Stimulated activated naive B cell treated with anti-CD40 and anti-IgM and Interleukin-4, amounts not matched to agents 10 μg/mL and 1 μg/mL and 100 μg/mL, for 72 hours (primary cell): ENCODE measurements at regions not wholly inside any gene's neighbourhood (a gene's known extent, or its start where the extent isn't known, plus 50 kb on each side); places are given as distances from the start of the nearest gene placed in this dataset.

Source experiments
- ATAC-seq, 2 donors: fragments of 150-1000 bp; cut with Tn5 transposase; replicated peaks; 2 replicates each; pipeline ENCODE4 v1.10.0; 2021; ENCODE audit warnings: moderate library complexity in 1 of 2
- DNase-seq: peaks from one replicate; pipeline ENCODE4 v3.0.0; 2021
- H3K27ac Mint-ChIP-seq: one replicate; pipeline ENCODE4 v1.8.0; 2022; ENCODE audit warnings: mild to moderate bottlenecking, mixed read lengths
- H3K27me3 Mint-ChIP-seq, 2 donors: one replicate each; pipeline ENCODE4 v1.8.0; 2022; ENCODE audit warnings: mixed read lengths in 2 of 2
- H3K36me3 Mint-ChIP-seq, 2 donors: one replicate each; pipeline ENCODE4 v1.8.0; 2022; ENCODE audit warnings: mixed read lengths in 2 of 2, mild to moderate bottlenecking in 1 of 2
- H3K4me1 Mint-ChIP-seq, 2 donors: one replicate each; pipeline ENCODE4 v1.8.0; 2022; ENCODE audit warnings: mixed read lengths in 2 of 2, mild to moderate bottlenecking in 1 of 2
- H3K4me3 Mint-ChIP-seq, 2 donors: one replicate each; pipeline ENCODE4 v1.8.0; 2022; ENCODE audit warnings: mild to moderate bottlenecking in 2 of 2, mixed read lengths in 2 of 2, moderate library complexity in 1 of 2
- H3K9me3 Mint-ChIP-seq, 2 donors: one replicate each; pipeline ENCODE4 v1.8.0; 2022; ENCODE audit warnings: mixed read lengths in 2 of 2, mild to moderate bottlenecking in 1 of 2

- Mint-ChIP-seq H3K27me3 (peaks cover 10 to 16% of the 10 kb centered on the region in 2 donors), H3K4me3 (no peak overlapping the region), H3K4me1 (no peaks in the 10 kb centered on the region), H3K27ac (no peak overlapping the region), H3K36me3 (peaks cover 0 to 3% of the 10 kb centered on the region in 2 donors), H3K9me3 (peaks cover 7 to 9% of the 10 kb centered on the region in 2 donors)
- no peak for ATAC-seq
- no peak for DNase-seq
Measured at GRCh38 chr15:100714749-100715342, 112.5 kb downstream of the ASB7 start.

- Mint-ChIP-seq H3K4me3 (no peak overlapping the region), H3K27ac (no peak overlapping the region), H3K36me3 (no peaks in the 10 kb centered on the region), H3K27me3 (peaks cover 15 to 16% of the 10 kb centered on the region in 2 donors), H3K4me1 (no peaks in the 10 kb centered on the region), H3K9me3 (no peaks in the 10 kb centered on the region)
- DNase-seq = no peak
- ATAC-seq = no peak
Measured at GRCh38 chr15:100715571-100716455, 113.4 kb downstream of the ASB7 start.

- no peak overlapping the region for H3K27ac Mint-ChIP-seq
- H3K27me3 Mint-ChIP-seq = peaks cover 15 to 16% of the 10 kb centered on the region in 2 donors
- no peaks in the 10 kb centered on the region for H3K4me1 Mint-ChIP-seq
- no peak for ATAC-seq
- DNase-seq = no peak
- no peak overlapping the region for H3K4me3 Mint-ChIP-seq
- no peaks in the 10 kb centered on the region for H3K9me3 Mint-ChIP-seq
- no peaks in the 10 kb centered on the region for H3K36me3 Mint-ChIP-seq
Measured at GRCh38 chr15:100716456-100717085, 114.2 kb downstream of the ASB7 start.

GRCh38 chr15:100717596-100717995 lies 115.2 kb downstream of the ASB7 start:
- Mint-ChIP-seq H3K9me3 (no peaks in the 10 kb centered on the region), H3K27me3 (peaks cover 15 to 16% of the 10 kb centered on the region in 2 donors), H3K36me3 (no peaks in the 10 kb centered on the region), H3K4me3 (no peak overlapping the region), H3K27ac (no peak overlapping the region), H3K4me1 (no peaks in the 10 kb centered on the region)
- no peak for DNase-seq
- ATAC-seq = no peak

GRCh38 chr15:100718075-100718980 lies 115.9 kb downstream of the ASB7 start:
- Mint-ChIP-seq H3K9me3 (no peaks in the 10 kb centered on the region), H3K4me3 (no peak overlapping the region), H3K4me1 (no peaks in the 10 kb centered on the region), H3K27ac (no peak overlapping the region), H3K27me3 (peaks cover 15 to 16% of the 10 kb centered on the region in 2 donors), H3K36me3 (no peaks in the 10 kb centered on the region)
- DNase-seq = no peak
- ATAC-seq = no peak

- Mint-ChIP-seq H3K27me3 (peaks cover 15 to 16% of the 10 kb centered on the region in 2 donors), H3K4me3 (no peak overlapping the region), H3K27ac (no peak overlapping the region), H3K9me3 (no peaks in the 10 kb centered on the region), H3K36me3 (no peaks in the 10 kb centered on the region), H3K4me1 (no peaks in the 10 kb centered on the region)
- DNase-seq (no peak), ATAC-seq (no peak)
Measured at GRCh38 chr15:100720406-100720967, 118.1 kb downstream of the ASB7 start.

GRCh38 chr15:100721758-100722550 lies 119.6 kb downstream of the ASB7 start:
- Mint-ChIP-seq H3K27me3 (peaks cover 15 to 16% of the 10 kb centered on the region in 2 donors), H3K4me1 (no peaks in the 10 kb centered on the region), H3K4me3 (no peak overlapping the region), H3K27ac (no peak overlapping the region), H3K36me3 (no peaks in the 10 kb centered on the region), H3K9me3 (no peaks in the 10 kb centered on the region)
- ATAC-seq (no peak), DNase-seq (no peak)

- Mint-ChIP-seq H3K27me3 (peaks cover 15 to 16% of the 10 kb centered on the region in 2 donors), H3K4me1 (no peaks in the 10 kb centered on the region), H3K27ac (no peak overlapping the region), H3K9me3 (no peaks in the 10 kb centered on the region), H3K4me3 (no peak overlapping the region), H3K36me3 (no peaks in the 10 kb centered on the region)
- ATAC-seq = no peak
- no peak for DNase-seq
Measured at GRCh38 chr15:100722551-100723314, 120.3 kb downstream of the ASB7 start.

- H3K4me3 Mint-ChIP-seq = no peak overlapping the region
Measured at GRCh38 chr15:100723315-100723801, 121.0 kb downstream of the ASB7 start.

GRCh38 chr15:100725121-100726069 lies 123.0 kb downstream of the ASB7 start:
- DNase-seq = no peak
- Mint-ChIP-seq H3K27me3 (peaks cover 5 to 11% of the 10 kb centered on the region in 2 donors), H3K36me3 (no peaks in the 10 kb centered on the region), H3K27ac (no peak overlapping the region), H3K4me3 (no peak overlapping the region), H3K4me1 (no peaks in the 10 kb centered on the region), H3K9me3 (no peaks in the 10 kb centered on the region)
- no peak for ATAC-seq

More at GRCh38 chr15:100723315-100723801, 121.0 kb downstream of the ASB7 start:
- Mint-ChIP-seq H3K9me3 (no peaks in the 10 kb centered on the region), H3K27me3 (peaks cover 10% of the 10 kb centered on the region in 2 donors), H3K4me1 (no peaks in the 10 kb centered on the region), H3K36me3 (no peaks in the 10 kb centered on the region), H3K27ac (no peak overlapping the region)
- ATAC-seq = no peak
- no peak for DNase-seq

GRCh38 chr15:100726070-100726420 lies 123.7 kb downstream of the ASB7 start:
- H3K27ac Mint-ChIP-seq = no peak overlapping the region

More at GRCh38 chr15:100726070-100726420, 123.7 kb downstream of the ASB7 start:
- no peak for ATAC-seq
- no peak for DNase-seq
- Mint-ChIP-seq H3K4me1 (no peaks in the 10 kb centered on the region), H3K27me3 (peaks cover 7 to 10% of the 10 kb centered on the region in 2 donors), H3K4me3 (no peak overlapping the region), H3K36me3 (no peaks in the 10 kb centered on the region), H3K9me3 (no peaks in the 10 kb centered on the region)
